Spleen (tissue), 7 donors: ENCODE measurements at regions not wholly inside any gene's neighbourhood (a gene's known extent, or its start where the extent isn't known, plus 50 kb on each side); places are given as distances from the start of the nearest gene placed in this dataset.

ENCODE experiments used
- CTCF ChIP-seq, 11 experiments: fragments of 200-600 bp in 7 of 11; fragments of 450-650 bp in 4 of 11; sonication (generic) in 4 of 11; IDR thresholded peaks in 8 of 11; conservative IDR thresholded peaks in 3 of 11; 1 replicate in 7 of 11; 2 replicates in 4 of 11; pipeline versions ENCODE4 v1.4.0 to v1.8.0; 2016 to 2021; ENCODE audit warnings: antibody characterized with exemption in 11 of 11, inconsistent platforms in 4 of 11, mild to moderate bottlenecking in 1 of 11
- POLR2A ChIP-seq, 3 donors: fragments of 450-650 bp; IDR thresholded peaks; one replicate each; pipeline ENCODE4 v1.5.1; 2017; ENCODE audit warnings: antibody characterized with exemption in 3 of 3, mild to moderate bottlenecking in 1 of 3
- POLR2AphosphoS5 ChIP-seq, 3 donors: sonication (generic); formaldehyde crosslinking; IDR thresholded peaks; one replicate each; pipeline ENCODE4 v1.5.1; 2017; ENCODE audit warnings: antibody characterized with exemption in 3 of 3
- donor health status: DM: no; HTN: no; CAD: no; lungs with moderate emphysema.
- donor health status: DM: no; HTN: no; CAD: no.
- donor health status: DM: no; HTN: no; CAD: no.

- TF ChIP-seq CTCF (IDR thresholded peaks at IDR 0.05 in 8 of 11, conservative IDR thresholded peaks at IDR 0.05 in 3 of 11), result no peak
- TF ChIP-seq POLR2A (IDR thresholded peaks at IDR 0.05), result no peak
- no peak for TF ChIP-seq POLR2AphosphoS5 (IDR thresholded peaks at IDR 0.05)
Measured at GRCh38 chr6:88361298-88361697, 195.2 kb upstream of the CNR1 start.
